HG03064 (cell line): ENCODE measurements at regions not wholly inside any gene's neighbourhood (a gene's known extent, or its start where the extent isn't known, plus 50 kb on each side); places are given as distances from the start of the nearest gene placed in this dataset.
"Not testable (repeated sequence)": the region's sequence is repeated elsewhere in the genome, so short reads cannot be mapped to it uniquely, and the experiment has no call there.

Experiments
- ATAC-seq: cut with Tn5 transposase; IDR thresholded peaks from one replicate; pipeline ENCODE4 v1.9.1; 2021; ENCODE audit warnings: low read depth; ENCODE audit not compliant: unreplicated experiment

- ATAC-seq = no peak
These were observed 164.4 kb downstream of the CXXC4 start for GRCh38 chr4:104330125-104330905.

DNA sequence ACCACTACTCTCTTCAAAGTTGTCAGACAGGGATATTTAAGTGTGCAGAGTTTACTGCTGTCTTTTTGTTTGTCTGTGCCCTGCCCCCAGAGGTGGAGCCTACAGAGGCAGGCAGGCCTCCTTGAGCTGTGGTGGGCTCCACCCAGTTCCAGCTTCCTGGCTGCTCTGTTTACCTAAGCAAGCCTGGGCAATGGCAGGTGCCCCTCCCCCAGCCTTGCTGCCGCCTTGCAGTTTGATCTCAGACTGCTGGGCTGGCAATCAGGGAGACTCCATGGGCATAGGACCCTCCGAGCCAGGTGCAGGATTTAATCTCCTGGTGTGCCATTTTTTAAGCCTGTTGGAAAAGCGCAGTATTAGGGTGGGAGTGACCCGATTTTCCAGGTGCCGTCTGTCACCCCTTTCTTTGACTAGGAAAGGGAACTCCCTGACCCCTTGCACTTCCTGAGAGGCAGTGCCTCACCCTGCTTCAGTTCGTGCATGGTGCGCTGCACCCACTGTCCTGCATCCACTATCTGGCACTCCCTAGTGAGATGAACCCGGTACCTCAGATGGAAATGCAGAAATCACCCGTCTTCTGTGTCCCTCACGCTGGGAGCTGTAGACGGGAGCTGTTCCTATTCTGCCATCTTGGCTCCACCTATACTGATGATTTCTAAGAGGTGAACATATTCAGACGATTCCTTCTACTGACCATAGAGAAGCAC is 167.6 kb downstream of the CXXC4 start:
- not testable (repeated sequence) for ATAC-seq

DNA sequence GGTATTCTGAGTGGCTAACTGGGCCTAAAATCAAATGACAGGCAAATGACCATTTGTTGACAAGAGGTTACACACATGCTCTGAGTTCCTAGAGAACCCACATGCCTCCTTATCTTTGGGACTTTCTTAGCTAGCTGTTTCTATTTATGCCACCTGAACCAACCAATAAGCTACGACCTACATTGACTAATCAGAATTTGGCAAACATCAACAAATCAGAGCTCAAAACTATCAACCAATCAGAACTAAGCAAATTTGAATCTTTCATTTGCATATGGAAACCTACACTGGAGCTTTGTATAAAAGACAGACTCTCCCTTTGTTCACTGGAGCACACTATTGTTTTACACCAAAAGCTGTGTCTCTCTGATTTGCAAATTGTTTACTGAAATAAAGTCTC is 192.0 kb downstream of the CXXC4 start:
- no peak for ATAC-seq

GRCh38 chr4:104294811-104295210 is 199.9 kb downstream of the CXXC4 start:
- no peak for ATAC-seq

DNA sequence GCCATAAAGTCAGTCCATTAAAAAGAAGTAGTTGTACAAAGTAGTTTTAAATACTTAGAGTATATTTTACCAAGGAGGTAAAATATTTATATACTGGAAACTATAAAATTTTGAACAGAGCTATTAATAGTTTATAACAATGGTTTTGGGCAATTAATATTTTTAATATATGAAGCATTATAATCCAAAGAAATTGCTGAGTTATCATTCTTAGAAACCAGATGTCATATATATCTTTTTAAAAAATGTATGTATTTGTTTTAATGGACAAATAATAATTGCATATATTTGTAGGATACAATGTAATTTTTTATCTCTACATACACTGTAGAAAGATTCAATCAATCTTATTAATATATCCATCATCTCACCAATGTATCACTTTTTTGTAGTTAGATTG is 207.8 kb downstream of the CXXC4 start:
- ATAC-seq = no peak

GRCh38 chr4:104283303-104283702 is 211.4 kb downstream of the CXXC4 start:
- ATAC-seq = no peak

- no peak for ATAC-seq
These were observed 214.9 kb downstream of the CXXC4 start for GRCh38 chr4:104279744-104280143.

GRCh38 chr4:104272966-104273365 is 221.7 kb downstream of the CXXC4 start:
- no peak for ATAC-seq

- ATAC-seq = not testable (repeated sequence)
These were observed 225.1 kb downstream of the CXXC4 start for GRCh38 chr4:104269603-104270002.

DNA sequence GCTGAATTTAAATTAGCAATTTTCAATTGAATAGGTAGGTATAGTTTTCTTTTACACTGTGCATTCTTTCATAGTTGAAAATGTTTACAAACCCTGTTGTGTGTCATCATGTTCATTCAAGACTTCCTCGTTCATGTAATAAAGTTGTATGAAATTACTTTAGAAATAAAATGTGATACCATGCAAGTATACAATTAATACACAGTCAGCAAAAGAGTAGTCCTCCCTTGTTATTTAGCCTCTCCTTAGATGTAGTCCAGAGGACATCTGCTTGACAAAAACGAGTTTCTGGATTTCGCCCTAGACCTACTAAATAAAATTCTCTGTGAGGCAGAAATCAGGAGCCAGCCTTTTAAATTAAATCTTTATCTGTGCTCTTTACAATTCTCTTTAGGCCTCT is 231.6 kb downstream of the CXXC4 start:
- no peak for ATAC-seq

DNA sequence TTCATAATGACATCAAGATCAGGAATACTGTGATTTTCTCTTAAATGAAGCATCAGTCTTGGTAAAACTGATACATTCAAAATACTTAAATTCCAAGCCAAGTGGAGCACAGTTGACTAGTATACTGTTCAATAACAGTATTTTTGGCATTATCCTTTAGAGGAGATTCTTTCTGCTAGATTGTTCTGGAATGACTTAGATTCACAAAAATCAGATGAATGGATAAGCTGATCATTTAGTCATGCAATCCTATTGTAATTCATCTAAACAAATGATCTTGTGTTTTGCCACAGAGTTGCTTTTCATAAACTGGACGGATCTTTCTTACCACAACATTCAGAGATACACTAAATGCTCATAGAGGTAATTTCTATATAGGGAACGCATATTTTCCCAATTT is 232.0 kb downstream of the CXXC4 start:
- ATAC-seq = no peak

GRCh38 chr4:104248726-104249125 is 246.0 kb downstream of the CXXC4 start:
- ATAC-seq = no peak

DNA sequence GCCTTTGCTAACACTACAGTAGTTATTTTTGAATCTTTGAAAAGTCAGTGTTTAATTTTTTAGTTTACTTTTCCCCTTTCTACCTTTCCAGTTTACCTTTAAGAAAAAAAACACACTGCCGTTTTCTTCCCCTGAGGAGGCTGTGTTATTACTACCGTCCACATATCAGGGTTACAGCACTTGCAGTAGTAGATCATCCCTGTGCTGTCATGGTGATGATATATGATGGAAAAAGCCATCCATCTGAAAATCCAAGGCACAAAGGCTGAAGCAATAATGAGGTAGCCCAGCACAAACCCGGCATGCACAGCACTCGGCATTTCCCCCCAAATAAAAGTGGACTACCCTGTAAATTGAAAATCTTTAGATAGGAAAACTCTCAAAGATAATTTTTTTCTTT is 258.7 kb downstream of the CXXC4 start:
- no peak for ATAC-seq

GRCh38 chr4:104217526-104217925 is 277.2 kb downstream of the CXXC4 start:
- ATAC-seq = no peak

DNA sequence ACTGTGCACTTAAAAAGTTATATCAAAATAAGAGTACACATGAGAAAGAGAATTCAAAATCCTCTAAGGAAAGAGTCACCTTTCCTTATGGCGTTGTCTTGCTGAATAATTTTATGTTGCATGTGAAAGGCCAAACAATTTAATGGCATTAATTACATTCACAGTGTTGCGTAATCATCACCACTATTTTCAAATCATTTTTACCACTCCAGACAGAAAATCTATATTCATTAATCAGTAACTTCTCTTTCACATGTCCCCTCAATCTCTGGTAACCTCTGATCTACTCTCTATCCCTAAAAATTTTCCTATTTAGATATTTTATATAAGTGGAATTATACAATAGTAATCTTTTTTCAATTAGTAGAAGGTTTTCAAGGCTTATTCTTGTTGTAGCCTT is 283.0 kb downstream of the CXXC4 start:
- ATAC-seq = no peak

GRCh38 chr4:104210420-104210819 is 284.3 kb downstream of the CXXC4 start:
- no peak for ATAC-seq

GRCh38 chr4:104206784-104207183 is 287.9 kb downstream of the CXXC4 start:
- ATAC-seq = no peak

GRCh38 chr4:104205116-104205515 is 289.6 kb downstream of the CXXC4 start:
- ATAC-seq = no peak

GRCh38 chr4:104188301-104188700 is 306.4 kb downstream of the CXXC4 start:
- ATAC-seq = no peak

DNA sequence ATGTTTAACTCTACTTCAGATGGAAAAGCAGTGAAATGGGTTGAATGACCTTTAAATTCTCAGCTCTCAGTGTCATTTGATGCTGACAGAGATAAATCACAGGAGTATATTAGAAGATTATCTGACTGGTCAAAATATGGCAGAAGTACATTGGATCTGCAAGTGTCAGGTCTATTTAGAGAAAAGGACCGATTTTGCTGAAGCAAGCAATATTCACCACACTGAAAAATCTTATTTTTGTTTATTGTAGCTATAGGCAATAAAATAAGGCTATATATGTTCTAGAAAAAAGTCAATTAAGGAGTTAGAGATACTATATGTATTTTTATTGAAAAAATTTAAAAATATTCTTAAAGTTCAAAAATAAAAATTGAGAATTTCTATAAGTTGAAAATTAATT is 325.3 kb downstream of the CXXC4 start:
- ATAC-seq = no peak

DNA sequence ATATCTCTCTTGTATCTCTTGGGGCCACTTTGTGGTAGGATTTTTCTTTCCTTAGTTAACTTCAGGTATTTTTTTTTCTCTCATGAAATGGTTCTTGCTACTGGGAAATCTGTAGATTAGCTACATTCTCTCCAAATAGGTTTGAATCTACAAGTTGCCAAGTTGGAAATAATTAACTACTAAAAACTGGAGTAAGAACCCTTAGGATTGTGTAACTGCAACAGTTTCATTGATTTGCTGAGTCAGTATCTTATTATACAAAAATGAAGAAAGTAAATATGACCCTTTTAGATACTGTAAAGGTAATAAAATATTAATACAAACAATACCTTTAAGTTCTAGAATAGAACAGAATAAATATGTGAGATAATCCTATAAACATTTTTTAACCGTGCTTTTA is 327.9 kb downstream of the CXXC4 start:
- no peak for ATAC-seq

DNA sequence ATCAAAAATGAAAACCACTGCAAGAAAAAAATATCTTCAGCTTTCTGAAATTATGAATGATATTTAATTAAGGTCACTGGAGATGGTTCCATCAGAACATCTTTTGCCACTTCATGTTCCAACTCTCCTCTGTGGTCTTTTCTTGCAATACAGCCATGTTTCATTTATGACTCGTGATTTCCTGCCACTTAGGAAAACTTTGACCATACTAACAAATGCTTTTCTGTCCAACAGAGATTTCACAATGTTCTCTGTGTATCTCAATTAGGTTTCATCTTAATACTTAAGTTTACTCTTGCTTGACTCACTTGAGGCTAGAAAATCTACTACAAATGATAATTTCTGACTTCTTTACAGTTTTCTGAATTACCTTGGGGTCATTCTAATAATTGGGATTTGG is 330.9 kb downstream of the CXXC4 start:
- ATAC-seq = no peak
